COLO829 (cell line): ENCODE measurements at regions not wholly inside any gene's neighbourhood (a gene's known extent, or its start where the extent isn't known, plus 50 kb on each side); places are given as distances from the start of the nearest gene placed in this dataset.
"Not testable (repeated sequence)": the region's sequence is repeated elsewhere in the genome, so short reads cannot be mapped to it uniquely, and the experiment has no call there.

ENCODE experiments used
- DNase-seq: peaks from one replicate; pipeline ENCODE4 v3.0.0; 2012; ENCODE audit warnings: low spot score

GRCh38 chr10:42690449-42691360 lies 52.3 kb upstream of the ZNF33B start:
- DNase-seq, result no peak

- DNase-seq, result peak; percentile 69
Measured at GRCh38 chr10:42691361-42692120, 53.2 kb upstream of the ZNF33B start.

- DNase-seq, result no peak
Measured at GRCh38 chr10:42697926-42698325, 59.6 kb upstream of the ZNF33B start.

- DNase-seq, result no peak
Measured at GRCh38 chr10:42707234-42707633, 68.9 kb upstream of the ZNF33B start.

- not testable (repeated sequence) for DNase-seq
Measured at GRCh38 chr10:42719339-42719738, 63.3 kb upstream of the BMS1 start.

- no peak for DNase-seq
Measured at GRCh38 chr10:42722575-42722974, 60.0 kb upstream of the BMS1 start.

- not testable (repeated sequence) for DNase-seq
Measured at GRCh38 chr10:42723549-42723948, 59.0 kb upstream of the BMS1 start.

GRCh38 chr10:42724660-42725059 lies 57.9 kb upstream of the BMS1 start:
- DNase-seq, result not testable (repeated sequence)

GRCh38 chr10:42732266-42732665 lies 50.3 kb upstream of the BMS1 start:
- DNase-seq, result no peak
